GM23338 (cell line): ENCODE measurements at regions not wholly inside any gene's neighbourhood (a gene's known extent, or its start where the extent isn't known, plus 50 kb on each side); places are given as distances from the start of the nearest gene placed in this dataset.
A peak's percentile ranks its signal among the peaks of the same experiment; 100 is the strongest.

ENCODE experiments used
- ATAC-seq: fragments of 200-7000 bp; cut with Tn5 transposase; 3 replicates; pipeline ENCODE4 v1.9.1; 2020
- DNase-seq: peaks from one replicate; pipeline ENCODE4 v3.0.0-alpha.2; 2015; ENCODE audit warnings: low spot score
- H2AFZ ChIP-seq: fragments of 200-600 bp; sonication (generic); 2 replicates; pipeline ENCODE4 v1.8.0; 2016; ENCODE audit warnings: antibody characterized with exemption, mild to moderate bottlenecking, moderate library complexity
- H3F3A ChIP-seq: fragments of 200-600 bp; sonication (generic); replicated peaks from 2 replicates; pipeline ENCODE4 v1.8.0; 2017; ENCODE audit warnings: antibody characterized with exemption, mixed run types, low read depth
- H3K27ac ChIP-seq: fragments of 200-600 bp; sonication (generic); 2 replicates; pipeline ENCODE4 v1.6.1; 2016; ENCODE audit warnings: low read depth
- H3K27me3 ChIP-seq: fragments of 200-600 bp; sonication (generic); 2 replicates; pipeline ENCODE4 v1.8.0; 2016; ENCODE audit warnings: mild to moderate bottlenecking, mixed run types, moderate library complexity; ENCODE audit not compliant: insufficient read depth
- H3K36me3 ChIP-seq: fragments of 200-600 bp; sonication (generic); 2 replicates; pipeline ENCODE4 v1.8.0; 2016; ENCODE audit warnings: mild to moderate bottlenecking; ENCODE audit not compliant: insufficient read depth
- H3K4me1 ChIP-seq: fragments of 200-600 bp; sonication (generic); 2 replicates; pipeline ENCODE4 v1.8.0; 2016; ENCODE audit warnings: mild to moderate bottlenecking, moderate library complexity; ENCODE audit not compliant: insufficient read depth
- H3K4me2 ChIP-seq: fragments of 200-600 bp; sonication (generic); 2 replicates; pipeline ENCODE4 v1.7.1; 2017; ENCODE audit warnings: mixed run types
- H3K4me3 ChIP-seq: fragments of 200-600 bp; sonication (generic); 2 replicates; pipeline ENCODE4 v1.6.1; 2016; ENCODE audit warnings: mixed run types
- H3K79me2 ChIP-seq: fragments of 200-600 bp; sonication (generic); replicated peaks from 2 replicates; pipeline ENCODE4 v1.8.0; 2017; ENCODE audit warnings: mild to moderate bottlenecking; ENCODE audit not compliant: insufficient read depth
- H3K9me2 ChIP-seq: fragments of 200-600 bp; sonication (generic); 2 replicates; pipeline ENCODE4 v1.8.0; 2017; ENCODE audit not compliant: insufficient read depth
- H4K20me1 ChIP-seq: fragments of 200-600 bp; sonication (generic); replicated peaks from 2 replicates; pipeline ENCODE4 v1.8.0; 2017; ENCODE audit warnings: mild to moderate bottlenecking; ENCODE audit not compliant: insufficient read depth
- H3K27ac Mint-ChIP-seq: 2 replicates; pipeline ENCODE4 v1.8.0; 2020; ENCODE audit warnings: inconsistent platforms, mild to moderate bottlenecking, moderate library complexity, mixed read lengths
- H3K27me3 Mint-ChIP-seq: 3 replicates; pipeline ENCODE4 v1.8.0; 2022; ENCODE audit warnings: low read depth, mild to moderate bottlenecking, moderate library complexity, mixed read lengths, inconsistent platforms; ENCODE audit not compliant: insufficient read depth, poor library complexity
- H3K36me3 Mint-ChIP-seq: 3 replicates; pipeline ENCODE4 v1.8.0; 2021; ENCODE audit warnings: low read depth, mild to moderate bottlenecking, inconsistent platforms, moderate library complexity, mixed read lengths
- H3K4me1 Mint-ChIP-seq: 3 replicates; pipeline ENCODE4 v1.8.0; 2020; ENCODE audit warnings: mild to moderate bottlenecking, inconsistent platforms, mixed read lengths
- H3K4me3 Mint-ChIP-seq: 3 replicates; pipeline ENCODE4 v1.8.0; 2021; ENCODE audit warnings: moderate library complexity, mild to moderate bottlenecking, inconsistent platforms, mixed read lengths
- H3K9me3 Mint-ChIP-seq: 3 replicates; pipeline ENCODE4 v1.8.0; 2020; ENCODE audit warnings: moderate library complexity, mild to moderate bottlenecking, inconsistent platforms, mixed read lengths
- CREB1 ChIP-seq: fragments of 250-450 bp; sonication (Bioruptor Pico); IDR thresholded peaks from 2 replicates; pipeline ENCODE4 v1.5.0; 2020; ENCODE audit warnings: low read depth, mild to moderate bottlenecking, moderate library complexity
- CTCF ChIP-seq, 2 experiments: fragments of 200-600 bp in 1 of 2; sonication (generic) in 1 of 2; conservative IDR thresholded peaks; 2 replicates each; pipeline versions ENCODE4 v1.5.1 to v1.6.1; 2016 to 2017; ENCODE audit warnings: antibody characterized with exemption in 2 of 2, low read depth in 2 of 2, mild to moderate bottlenecking in 2 of 2, moderate library complexity in 1 of 2
- ETS1 ChIP-seq: IDR thresholded peaks from 2 replicates; pipeline ENCODE4 v1.6.1; 2016; ENCODE audit warnings: antibody characterized with exemption
- EZH2 ChIP-seq: fragments of 200-600 bp; sonication (generic); IDR thresholded peaks from one replicate; pipeline ENCODE4 v1.8.0; 2017; ENCODE audit warnings: antibody characterized with exemption, mild to moderate bottlenecking, low read depth; ENCODE audit not compliant: unreplicated experiment
- EZH2phosphoT487 ChIP-seq: fragments of 200-600 bp; sonication (generic); IDR thresholded peaks from one replicate; pipeline ENCODE4 v1.8.1; 2018; ENCODE audit warnings: antibody characterized with exemption; ENCODE audit not compliant: unreplicated experiment
- JUNB ChIP-seq: IDR thresholded peaks from one replicate; pipeline ENCODE4 v1.6.1; 2016; ENCODE audit warnings: antibody characterized with exemption; ENCODE audit not compliant: unreplicated experiment
- NANOG ChIP-seq: IDR thresholded peaks from 2 replicates; pipeline ENCODE4 v1.6.1; 2016; ENCODE audit warnings: antibody characterized with exemption, borderline replicate concordance
- POLR2AphosphoS5 ChIP-seq: IDR thresholded peaks from 2 replicates; pipeline ENCODE4 v1.6.1; 2016; ENCODE audit warnings: antibody characterized with exemption, low read depth
- REST ChIP-seq: IDR thresholded peaks from one replicate; pipeline ENCODE4 v1.6.1; 2018; ENCODE audit warnings: antibody characterized with exemption; ENCODE audit not compliant: unreplicated experiment
- STAT1 ChIP-seq: IDR thresholded peaks from one replicate; pipeline ENCODE4 v1.6.1; 2016; ENCODE audit warnings: antibody characterized with exemption; ENCODE audit not compliant: unreplicated experiment
- ZNF114 ChIP-seq: fragments of 250-450 bp; sonication (Bioruptor Pico); IDR thresholded peaks from 2 replicates; pipeline ENCODE4 v1.5.0; 2020; ENCODE audit warnings: mild to moderate bottlenecking, moderate library complexity
- ZNF331 ChIP-seq: fragments of 250-450 bp; sonication (Bioruptor Pico); IDR thresholded peaks from 2 replicates; pipeline ENCODE4 v1.5.0; 2020; ENCODE audit warnings: low read depth, mild to moderate bottlenecking, moderate library complexity
- ZNF462 ChIP-seq: fragments of 250-450 bp; sonication (Bioruptor Pico); IDR thresholded peaks from 2 replicates; pipeline ENCODE4 v1.5.0; 2020; ENCODE audit warnings: mild to moderate bottlenecking, moderate library complexity

GRCh38 chr12:19780460-19780859 lies 341.2 kb downstream of the AEBP2 start:
- Histone ChIP-seq H3K9me2 (0 out of 2 replicates have a peak, but pooled peaks cover 3% of the 10 kb centered on the region), H3K4me2 (no peak overlapping the region), H3K79me2 (no peaks in the 10 kb centered on the region), H3F3A (no peaks in the 10 kb centered on the region), H4K20me1 (no peaks in the 10 kb centered on the region), H3K27ac (no peak overlapping the region), H3K4me1 (no peaks in the 10 kb centered on the region; the same call in 1 of the 2 replicates), H3K27me3 (no peaks in the 10 kb centered on the region), H3K36me3 (no peaks in the 10 kb centered on the region), H3K4me3 (no peak overlapping the region), H2AFZ (0 out of 2 replicates have a peak overlapping the region, but pooled peaks have one; percentile 28)
- H3K4me3 Mint-ChIP-seq, result no peak overlapping the region
- no peaks in the 10 kb centered on the region; the same call in 2 of the 3 replicates for H3K9me3 Mint-ChIP-seq
- no peak for TF ChIP-seq POLR2AphosphoS5
- no peak for TF ChIP-seq CTCF (conservative IDR thresholded peaks at IDR 0.05; ENCODE audit: low read depth in 2 of 2)
- TF ChIP-seq REST, result no peak
- no peak for TF ChIP-seq ZNF462 (CRISPR knock-in tag)
- TF ChIP-seq ZNF331 (CRISPR knock-in tag), result no peak
- TF ChIP-seq ZNF114 (CRISPR knock-in tag), result no peak
- TF ChIP-seq EZH2phosphoT487, result no peak
- no peak for TF ChIP-seq CREB1
- TF ChIP-seq EZH2, result no peak
- no peak for TF ChIP-seq NANOG
- no peak for TF ChIP-seq ETS1
- no peak for TF ChIP-seq JUNB
- TF ChIP-seq STAT1, result no peak
- H3K36me3 Mint-ChIP-seq, result no peaks in the 10 kb centered on the region
- H3K27ac Mint-ChIP-seq, result no peak overlapping the region
- DNase-seq, result no peak
- H3K27me3 Mint-ChIP-seq, result peaks cover 4% of the 10 kb centered on the region
- peaks cover 14% of the 10 kb centered on the region for H3K4me1 Mint-ChIP-seq
- ATAC-seq, result no peak
